ENCODE measurements at regions not wholly inside any gene's neighbourhood (a gene's known extent, or its start where the extent isn't known, plus 50 kb on each side); places are given as distances from the start of the nearest gene placed in this dataset.

- Histone ChIP-seq H3K79me2 (ENCODE audit: control insufficient read depth, insufficient read depth, low read length) (no peaks in the 10 kb centered on the region), H3K4me2 (ENCODE audit: insufficient read depth, low read length) (no peak overlapping the region), H3K9me1 (replicated peaks; ENCODE audit: control insufficient read depth, extremely low read depth, insufficient read depth, low read length) (no peaks in the 10 kb centered on the region), H3K27me3 (ENCODE audit: control insufficient read depth in 2 of 2, insufficient read depth in 2 of 2, low read length in 2 of 2) (no peaks in the 10 kb centered on the region), H4K20me1 (replicated peaks; ENCODE audit: control insufficient read depth, extremely low read depth, insufficient read depth, low read length) (no peaks in the 10 kb centered on the region), H3K4me1 (ENCODE audit: control insufficient read depth, extremely low read depth, insufficient read depth, low read length) (no peaks in the 10 kb centered on the region), H3K9me3 (replicated peaks; ENCODE audit: control insufficient read depth, insufficient read depth, low read length) (no peaks in the 10 kb centered on the region), H2AFZ (ENCODE audit: low read depth, low read length) (no peak overlapping the region), H3K4me3 (replicated peaks in 1 of 3; ENCODE audit: insufficient read depth in 1 of 3, low read depth in 1 of 3, low read length in 3 of 3) (no peak overlapping the region), H3K27ac (ENCODE audit: insufficient read depth, low read depth, low read length) (no peak overlapping the region), H3K36me3 (ENCODE audit: control insufficient read depth in 2 of 2, extremely low read depth in 1 of 2, insufficient read depth in 2 of 2, low read length in 2 of 2) (no peaks in the 10 kb centered on the region), H3K9ac (replicated peaks; ENCODE audit: extremely low read depth, insufficient read depth, low read length) (no peak overlapping the region)
- no peak for TF ChIP-seq POLR2A (IDR thresholded peaks at IDR 0.05; ENCODE audit: low read depth, low read length)
- TF ChIP-seq JUN (IDR thresholded peaks at IDR 0.05; ENCODE audit: borderline replicate concordance, insufficient read depth, insufficient read length, low read depth), result no peak
- TF ChIP-seq MYC (IDR thresholded peaks at IDR 0.05; ENCODE audit: low read depth, low read length), result no peak
- no peak for TF ChIP-seq FOS (IDR thresholded peaks at IDR 0.05; ENCODE audit: borderline replicate concordance, insufficient read depth, low read length)
- no peak for TF ChIP-seq EZH2 (IDR thresholded peaks at IDR 0.05; ENCODE audit: borderline replicate concordance, low read depth, low read length, severe bottlenecking)
- TF ChIP-seq MAX (IDR thresholded peaks at IDR 0.05; ENCODE audit: insufficient read depth, insufficient read length), result no peak
- no peak for TF ChIP-seq POLR2AphosphoS5 (IDR thresholded peaks at IDR 0.05; ENCODE audit: insufficient read depth, low read depth, low read length)
- no peak for TF ChIP-seq CTCF (IDR thresholded peaks at IDR 0.05; ENCODE audit: extremely low read depth in 1 of 2, insufficient read depth in 1 of 2, low read depth in 1 of 2, low read length in 2 of 2)
- TF ChIP-seq GATA2 (IDR thresholded peaks at IDR 0.05; ENCODE audit: insufficient read depth, insufficient read length, low read depth, low read length), result no peak
- DNase-seq (ENCODE audit: low read depth, low spot score) (no peak), FAIRE-seq (no peak)
- BruUV-seq (replicated peaks), result no TSS peak
- dilution Hi-C loops (cut with MboI; ENCODE audit: extremely low pct_ligation_motif_present, low sequenced_read_pairs) (no loop called here), intact Hi-C loops (cut with micrococcal nuclease) (no loop called here)
- POLR2A ChIA-PET, result no interaction called here
- CTCF ChIA-PET, result no interaction called here
These were observed 216.9 kb downstream of the C7orf25 start for GRCh38 chr7:42694894-42695507.
